Adipocyte (in vitro differentiated cells): ENCODE measurements at regions not wholly inside any gene's neighbourhood (a gene's known extent, or its start where the extent isn't known, plus 50 kb on each side); places are given as distances from the start of the nearest gene placed in this dataset.

ENCODE experiments used
- DNase-seq: peaks from one replicate; pipeline ENCODE4 v3.0.0-alpha.2; 2015; ENCODE audit warnings: low read depth
- H3K27me3 ChIP-seq: replicated peaks from 2 replicates; pipeline ENCODE4 v1.7.0; 2013; ENCODE audit warnings: mild to moderate bottlenecking, low read length, moderate library complexity; ENCODE audit not compliant: control insufficient read depth, insufficient read depth
- H3K36me3 ChIP-seq: 2 replicates; pipeline ENCODE4 v1.7.0; 2013; ENCODE audit warnings: low read length, mild to moderate bottlenecking, moderate library complexity; ENCODE audit not compliant: control insufficient read depth, insufficient read depth, severe bottlenecking
- H3K4me1 ChIP-seq: 2 replicates; pipeline ENCODE4 v1.7.0; 2013; ENCODE audit warnings: mild to moderate bottlenecking, low read length, moderate library complexity; ENCODE audit not compliant: control insufficient read depth, insufficient read depth
- H3K4me3 ChIP-seq: 2 replicates; pipeline ENCODE4 v1.7.0; 2013; ENCODE audit warnings: mild to moderate bottlenecking, low read length, moderate library complexity
- H3K9ac ChIP-seq: 2 replicates; pipeline ENCODE4 v1.7.0; 2013; ENCODE audit warnings: mild to moderate bottlenecking, low read length, moderate library complexity
- H3K9me3 ChIP-seq: 2 replicates; pipeline ENCODE4 v1.7.0; 2013; ENCODE audit warnings: mild to moderate bottlenecking, low read length, moderate library complexity; ENCODE audit not compliant: control insufficient read depth

GRCh38 chr13:22062478-22063205 lies 391.8 kb downstream of the FGF9 start:
- Histone ChIP-seq H3K4me1 (no peaks in the 10 kb centered on the region), H3K4me3 (no peak overlapping the region), H3K27me3 (no peaks in the 10 kb centered on the region), H3K9ac (no peak overlapping the region), H3K36me3 (no peaks in the 10 kb centered on the region), H3K9me3 (no peaks in the 10 kb centered on the region)
- no peak for DNase-seq

GRCh38 chr13:22063416-22064124 lies 392.7 kb downstream of the FGF9 start:
- no peak for DNase-seq
- no peaks in the 10 kb centered on the region for H3K36me3 ChIP-seq
- no peak overlapping the region for H3K9ac ChIP-seq
- H3K4me3 ChIP-seq: no peak overlapping the region
- no peaks in the 10 kb centered on the region for H3K4me1 ChIP-seq
- no peaks in the 10 kb centered on the region for H3K27me3 ChIP-seq
- no peaks in the 10 kb centered on the region for H3K9me3 ChIP-seq

- Histone ChIP-seq H3K9ac (no peak overlapping the region), H3K9me3 (no peaks in the 10 kb centered on the region), H3K4me3 (no peak overlapping the region), H3K36me3 (no peaks in the 10 kb centered on the region), H3K27me3 (no peaks in the 10 kb centered on the region), H3K4me1 (no peaks in the 10 kb centered on the region)
- no peak for DNase-seq
These were observed 394.2 kb downstream of the FGF9 start for GRCh38 chr13:22064854-22065620.

GRCh38 chr13:22073718-22074117 lies 402.8 kb downstream of the FGF9 start:
- Histone ChIP-seq H3K4me3 (no peak overlapping the region), H3K4me1 (no peaks in the 10 kb centered on the region), H3K27me3 (no peaks in the 10 kb centered on the region), H3K36me3 (no peaks in the 10 kb centered on the region), H3K9me3 (no peaks in the 10 kb centered on the region), H3K9ac (no peak overlapping the region)
- DNase-seq: no peak

- H3K9ac ChIP-seq: no peak overlapping the region
- no peak for DNase-seq
- no peaks in the 10 kb centered on the region for H3K9me3 ChIP-seq
- H3K4me1 ChIP-seq: no peaks in the 10 kb centered on the region
- H3K36me3 ChIP-seq: no peaks in the 10 kb centered on the region
- H3K27me3 ChIP-seq: no peaks in the 10 kb centered on the region
- H3K4me3 ChIP-seq: no peak overlapping the region
These were observed 403.5 kb downstream of the FGF9 start for GRCh38 chr13:22074403-22074802.

GRCh38 chr13:22076658-22077057 lies 405.8 kb downstream of the FGF9 start:
- Histone ChIP-seq H3K4me3 (no peak overlapping the region), H3K4me1 (no peaks in the 10 kb centered on the region), H3K27me3 (no peaks in the 10 kb centered on the region), H3K9ac (no peak overlapping the region), H3K36me3 (no peaks in the 10 kb centered on the region), H3K9me3 (no peaks in the 10 kb centered on the region)
- DNase-seq: no peak

- Histone ChIP-seq H3K4me1 (no peaks in the 10 kb centered on the region), H3K9ac (no peak overlapping the region), H3K9me3 (no peaks in the 10 kb centered on the region), H3K4me3 (no peak overlapping the region), H3K27me3 (peaks cover 1% of the 10 kb centered on the region), H3K36me3 (no peaks in the 10 kb centered on the region)
- no peak for DNase-seq
These were observed 406.4 kb downstream of the FGF9 start for GRCh38 chr13:22077205-22077683.

GRCh38 chr13:22077764-22078163 lies 406.9 kb downstream of the FGF9 start:
- H3K4me3 ChIP-seq: no peak overlapping the region
- H3K9ac ChIP-seq: no peak overlapping the region
- H3K9me3 ChIP-seq: no peaks in the 10 kb centered on the region
- H3K27me3 ChIP-seq: peaks cover 4% of the 10 kb centered on the region
- no peaks in the 10 kb centered on the region for H3K4me1 ChIP-seq
- no peaks in the 10 kb centered on the region for H3K36me3 ChIP-seq
- DNase-seq: no peak

- no peak overlapping the region for H3K4me3 ChIP-seq
- peaks cover 4% of the 10 kb centered on the region for H3K27me3 ChIP-seq
- DNase-seq: no peak
- no peaks in the 10 kb centered on the region for H3K4me1 ChIP-seq
- H3K36me3 ChIP-seq: no peaks in the 10 kb centered on the region
- H3K9ac ChIP-seq: no peak overlapping the region
- no peaks in the 10 kb centered on the region for H3K9me3 ChIP-seq
These were observed 409.1 kb downstream of the FGF9 start for GRCh38 chr13:22079961-22080360.

GRCh38 chr13:22080832-22081231 lies 410.0 kb downstream of the FGF9 start:
- no peak overlapping the region for H3K4me3 ChIP-seq
- DNase-seq: no peak
- H3K36me3 ChIP-seq: no peaks in the 10 kb centered on the region
- peaks cover 4% of the 10 kb centered on the region for H3K27me3 ChIP-seq
- H3K9ac ChIP-seq: no peak overlapping the region
- no peaks in the 10 kb centered on the region for H3K4me1 ChIP-seq
- no peaks in the 10 kb centered on the region for H3K9me3 ChIP-seq

GRCh38 chr13:22081430-22081829 lies 410.6 kb downstream of the FGF9 start:
- no peak overlapping the region for H3K9ac ChIP-seq
- no peaks in the 10 kb centered on the region for H3K36me3 ChIP-seq
- no peak overlapping the region for H3K4me3 ChIP-seq
- no peaks in the 10 kb centered on the region for H3K9me3 ChIP-seq
- peaks cover 4% of the 10 kb centered on the region for H3K27me3 ChIP-seq
- peaks cover 4% of the 10 kb centered on the region for H3K4me1 ChIP-seq
- DNase-seq: no peak
